ENCODE measurements at regions not wholly inside any gene's neighbourhood (a gene's known extent, or its start where the extent isn't known, plus 50 kb on each side); places are given as distances from the start of the nearest gene placed in this dataset.

DNA sequence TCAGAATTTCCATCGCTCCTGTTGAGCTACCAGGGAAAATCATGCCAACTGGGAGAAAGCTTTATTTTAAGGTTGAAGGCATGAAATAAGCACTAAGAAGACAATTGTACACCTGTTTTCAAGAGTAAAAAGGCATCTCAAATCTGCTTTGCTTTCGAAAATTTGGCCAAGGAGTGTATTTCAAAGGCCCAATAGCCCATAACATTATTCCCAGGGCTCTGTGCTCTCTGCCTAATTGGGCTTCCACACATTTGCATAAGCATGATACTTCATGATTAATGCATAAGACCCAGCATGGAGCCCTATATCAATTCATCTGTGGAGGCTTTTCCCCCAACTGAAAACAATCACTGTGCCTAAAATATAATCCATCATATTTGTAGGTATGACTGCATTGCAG is 258.5 kb downstream of the NOVA1 start:
- H3K4me3 ChIP-seq (ENCODE audit: low read length), result no peak overlapping the region
- no peak for DNase-seq (ENCODE audit: low read depth)
- TF ChIP-seq CTCF (conservative IDR thresholded peaks at IDR 0.05; ENCODE audit: low read depth, low read length), result no peak

DNA sequence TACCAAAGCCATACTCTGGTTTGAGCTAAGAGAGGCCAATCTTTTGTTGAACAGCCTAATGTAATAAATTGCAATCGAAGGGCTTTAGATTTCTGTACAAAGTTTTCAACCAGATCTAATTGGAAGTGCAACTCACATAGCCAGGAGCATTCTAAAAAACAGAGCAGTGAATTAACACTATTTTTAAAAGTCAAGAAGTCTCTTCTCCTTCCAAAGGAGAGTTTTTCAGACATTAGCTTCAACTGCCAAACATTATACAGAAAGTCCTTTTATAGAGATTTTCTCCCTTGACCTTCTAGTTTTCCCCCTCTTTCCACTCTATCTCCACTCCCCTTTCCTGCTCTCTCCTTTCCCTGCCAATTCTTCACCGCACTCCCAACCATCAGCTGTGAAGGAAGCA is 259.6 kb downstream of the NOVA1 start:
- no peak for DNase-seq (ENCODE audit: low read depth)
- no peak for TF ChIP-seq CTCF (conservative IDR thresholded peaks at IDR 0.05; ENCODE audit: low read depth, low read length)
- H3K4me3 ChIP-seq (ENCODE audit: low read length), result no peak overlapping the region

GRCh38 chr14:26334288-26334687 is 263.5 kb downstream of the NOVA1 start:
- DNase-seq (ENCODE audit: low read depth), result no peak
- no peak overlapping the region for H3K4me3 ChIP-seq (ENCODE audit: low read length)
- TF ChIP-seq CTCF (conservative IDR thresholded peaks at IDR 0.05; ENCODE audit: low read depth, low read length), result no peak

- TF ChIP-seq CTCF (conservative IDR thresholded peaks at IDR 0.05; ENCODE audit: low read depth, low read length), result no peak
- no peak overlapping the region for H3K4me3 ChIP-seq (ENCODE audit: low read length)
- DNase-seq (ENCODE audit: low read depth), result no peak
Observed at GRCh38 chr14:26332966-26333365, 264.9 kb downstream of the NOVA1 start.

GRCh38 chr14:26330982-26331381 is 266.9 kb downstream of the NOVA1 start:
- TF ChIP-seq CTCF (conservative IDR thresholded peaks at IDR 0.05; ENCODE audit: low read depth, low read length), result no peak
- no peak overlapping the region for H3K4me3 ChIP-seq (ENCODE audit: low read length)
- DNase-seq (ENCODE audit: low read depth), result no peak

DNA sequence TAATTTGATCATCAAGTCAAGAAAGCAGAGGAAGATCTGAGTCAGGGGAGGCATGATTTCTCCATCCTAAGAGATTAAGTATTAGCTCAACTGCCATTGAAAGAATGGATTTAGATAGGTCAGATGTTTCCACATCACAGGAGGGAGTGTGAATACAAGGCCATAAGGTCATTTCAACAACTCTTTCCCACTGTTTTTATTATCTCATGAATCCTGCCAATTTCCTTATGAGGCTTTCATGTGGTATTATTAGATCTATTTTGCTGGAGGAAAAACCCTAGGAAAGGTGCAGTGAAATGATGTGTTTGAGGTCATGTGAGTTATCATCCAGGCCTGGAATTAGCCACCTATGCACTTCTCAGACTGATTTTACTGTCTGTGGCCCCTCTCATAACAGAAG is 269.0 kb downstream of the NOVA1 start:
- DNase-seq (ENCODE audit: low read depth), result no peak
- H3K4me3 ChIP-seq (ENCODE audit: low read length), result no peak overlapping the region
- TF ChIP-seq CTCF (conservative IDR thresholded peaks at IDR 0.05; ENCODE audit: low read depth, low read length), result no peak

DNA sequence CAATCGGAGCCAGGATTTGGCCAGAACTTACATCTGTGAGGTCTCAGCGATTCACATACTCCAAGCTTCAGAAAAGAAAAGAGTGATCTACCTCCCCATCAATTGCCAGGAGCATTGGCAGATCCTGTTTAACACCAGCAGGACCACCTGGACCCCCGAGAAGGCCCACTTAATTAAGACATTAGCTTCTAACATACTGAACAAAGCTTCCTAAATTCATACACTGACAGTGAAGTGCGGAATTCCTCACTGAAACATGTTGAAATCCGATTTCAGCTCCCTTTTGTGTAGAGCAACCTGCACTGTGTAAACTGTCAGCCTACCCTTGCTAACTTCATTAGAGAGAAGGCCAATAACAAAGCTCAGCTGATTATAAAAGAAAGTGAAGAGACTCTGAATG is 274.0 kb downstream of the NOVA1 start:
- no peak for DNase-seq (ENCODE audit: low read depth)
- TF ChIP-seq CTCF (conservative IDR thresholded peaks at IDR 0.05; ENCODE audit: low read depth, low read length), result no peak
- H3K4me3 ChIP-seq (ENCODE audit: low read length), result no peak overlapping the region

All from retinal pigment epithelial cell (primary cell).